Natural killer cell (primary cell): ENCODE measurements at regions not wholly inside any gene's neighbourhood (a gene's known extent, or its start where the extent isn't known, plus 50 kb on each side); places are given as distances from the start of the nearest gene placed in this dataset.

ENCODE experiments used
- ATAC-seq, 3 donors: fragments of 150-1000 bp in 2 of 3; fragments of 200-7000 bp in 1 of 3; cut with Tn5 transposase; 1 replicate in 1 of 3; 2 replicates in 2 of 3; pipeline ENCODE4 v1.10.0; 2021; ENCODE audit warnings: mild to moderate bottlenecking in 2 of 3, moderate library complexity in 2 of 3
- DNase-seq, 2 donors: peaks; one replicate each; pipeline versions ENCODE4 v3.0.0 to v3.0.0-alpha.2; 2013 to 2021; ENCODE audit warnings: mixed read lengths in 1 of 2
- H3K27ac ChIP-seq: one replicate; pipeline ENCODE4 v1.5.1; 2013; ENCODE audit warnings: mild to moderate bottlenecking, low read length
- H3K27me3 ChIP-seq: one replicate; pipeline ENCODE4 v1.6.1; 2013; ENCODE audit warnings: low read length; ENCODE audit not compliant: control insufficient read depth, insufficient read depth
- H3K36me3 ChIP-seq: one replicate; pipeline ENCODE4 v1.6.1; 2013; ENCODE audit warnings: low read length; ENCODE audit not compliant: control insufficient read depth, insufficient read depth
- H3K4me1 ChIP-seq: one replicate; pipeline ENCODE4 v1.6.1; 2013; ENCODE audit warnings: low read length; ENCODE audit not compliant: control insufficient read depth, insufficient read depth
- H3K4me3 ChIP-seq: one replicate; pipeline ENCODE4 v1.5.1; 2013; ENCODE audit warnings: low read length
- H3K9me3 ChIP-seq: one replicate; pipeline ENCODE4 v1.6.1; 2013; ENCODE audit warnings: low read length; ENCODE audit not compliant: control insufficient read depth, insufficient read depth
- H3K27ac Mint-ChIP-seq, 2 donors: one replicate each; pipeline ENCODE4 v1.8.0; 2022; ENCODE audit warnings: mild to moderate bottlenecking in 2 of 2, mixed read lengths in 2 of 2, moderate library complexity in 1 of 2
- H3K27me3 Mint-ChIP-seq, 2 donors: one replicate each; pipeline ENCODE4 v1.8.0; 2022; ENCODE audit warnings: low read depth in 2 of 2, mixed read lengths in 2 of 2
- H3K36me3 Mint-ChIP-seq: one replicate; pipeline ENCODE4 v1.8.0; 2022; ENCODE audit warnings: mixed read lengths
- H3K4me1 Mint-ChIP-seq, 2 donors: one replicate each; pipeline ENCODE4 v1.8.0; 2022; ENCODE audit warnings: mixed read lengths in 2 of 2
- H3K4me3 Mint-ChIP-seq: one replicate; pipeline ENCODE4 v1.8.0; 2022; ENCODE audit warnings: mild to moderate bottlenecking, moderate library complexity, mixed read lengths
- H3K9me3 Mint-ChIP-seq, 2 donors: one replicate each; pipeline ENCODE4 v1.8.0; 2022; ENCODE audit warnings: mixed read lengths in 2 of 2
- WGBS: methylation state at CpG from one replicate; pipeline ENCODE4 v1.1.7; 2013; ENCODE audit warnings: missing lambda C conversion rate; ENCODE audit not compliant: insufficient coverage; 5-methylcytosine and 5-hydroxymethylcytosine counted together
- intact Hi-C: fragments of 100-400 bp; cut with micrococcal nuclease; formaldehyde crosslinking; loops from one replicate; pipeline ENCODE4 v1.14.2; 2022
- TF ChIP-seq, protein P1 (sequence below): fragments of 200-600 bp; IDR thresholded peaks from one replicate; pipeline ENCODE4 v1.8.0; 2022; ENCODE audit warnings: antibody characterized with exemption

DNA sequence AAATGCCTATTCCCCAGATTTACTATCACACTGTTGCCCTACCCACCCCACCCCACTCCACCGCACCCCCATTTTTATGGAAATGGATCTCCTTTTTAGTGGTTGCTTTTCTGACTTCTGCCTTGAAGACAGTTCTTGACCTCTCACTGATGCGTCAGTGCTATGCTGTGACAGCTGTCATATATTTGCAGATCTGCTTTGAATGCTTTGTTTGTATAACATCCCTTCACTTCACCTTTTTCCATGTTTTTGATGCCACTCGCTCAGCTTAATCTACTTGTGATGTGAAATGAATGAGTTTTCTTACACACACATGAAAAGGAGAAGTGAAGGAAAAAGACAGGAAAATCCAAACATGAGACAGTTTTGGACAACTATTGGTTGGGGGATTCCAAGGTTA lies 731.0 kb downstream of the SLITRK6 start:
- no peaks in the 10 kb centered on the region for H3K36me3 ChIP-seq
- peaks cover 10 to 15% of the 10 kb centered on the region in 2 donors for H3K9me3 Mint-ChIP-seq
- no peaks in the 10 kb centered on the region for H3K27me3 Mint-ChIP-seq
- no peak overlapping the region for H3K27ac Mint-ChIP-seq
- ATAC-seq (no peak), DNase-seq (no peak)
- no peaks in the 10 kb centered on the region for H3K27me3 ChIP-seq
- H3K4me1 Mint-ChIP-seq, result no peaks in the 10 kb centered on the region
- no peaks in the 10 kb centered on the region for H3K4me1 ChIP-seq
- H3K36me3 Mint-ChIP-seq, result no peaks in the 10 kb centered on the region
- no peak overlapping the region for H3K4me3 ChIP-seq
- intact Hi-C loops, result no loop called here
- WGBS, result 93% methylated on average over 2 of the region's 3 CpGs
- no peaks in the 10 kb centered on the region for H3K9me3 ChIP-seq
- H3K27ac ChIP-seq, result no peak overlapping the region
- TF ChIP-seq, protein P1, sequence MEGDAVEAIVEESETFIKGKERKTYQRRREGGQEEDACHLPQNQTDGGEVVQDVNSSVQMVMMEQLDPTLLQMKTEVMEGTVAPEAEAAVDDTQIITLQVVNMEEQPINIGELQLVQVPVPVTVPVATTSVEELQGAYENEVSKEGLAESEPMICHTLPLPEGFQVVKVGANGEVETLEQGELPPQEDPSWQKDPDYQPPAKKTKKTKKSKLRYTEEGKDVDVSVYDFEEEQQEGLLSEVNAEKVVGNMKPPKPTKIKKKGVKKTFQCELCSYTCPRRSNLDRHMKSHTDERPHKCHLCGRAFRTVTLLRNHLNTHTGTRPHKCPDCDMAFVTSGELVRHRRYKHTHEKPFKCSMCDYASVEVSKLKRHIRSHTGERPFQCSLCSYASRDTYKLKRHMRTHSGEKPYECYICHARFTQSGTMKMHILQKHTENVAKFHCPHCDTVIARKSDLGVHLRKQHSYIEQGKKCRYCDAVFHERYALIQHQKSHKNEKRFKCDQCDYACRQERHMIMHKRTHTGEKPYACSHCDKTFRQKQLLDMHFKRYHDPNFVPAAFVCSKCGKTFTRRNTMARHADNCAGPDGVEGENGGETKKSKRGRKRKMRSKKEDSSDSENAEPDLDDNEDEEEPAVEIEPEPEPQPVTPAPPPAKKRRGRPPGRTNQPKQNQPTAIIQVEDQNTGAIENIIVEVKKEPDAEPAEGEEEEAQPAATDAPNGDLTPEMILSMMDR, result no peak
- H3K4me3 Mint-ChIP-seq, result no peak overlapping the region

DNA sequence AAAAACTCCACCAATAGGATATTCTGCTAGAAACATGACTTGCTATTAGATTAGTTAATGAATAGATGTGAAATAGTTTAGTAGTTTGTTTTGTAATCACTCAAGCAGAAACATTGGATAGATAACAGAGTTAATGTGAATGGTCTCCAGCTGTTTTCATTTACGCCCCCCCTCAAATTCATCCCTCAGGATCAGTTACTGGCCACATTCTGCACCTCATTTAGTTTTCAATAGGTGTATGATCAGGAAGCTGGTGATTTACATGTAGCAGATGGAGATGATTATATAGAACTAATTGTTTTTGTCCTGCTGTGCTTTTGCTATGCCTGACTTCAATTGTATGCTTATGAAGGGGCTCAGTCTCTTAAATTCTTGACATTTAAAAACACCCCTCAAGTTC lies 759.0 kb downstream of the SLITRK6 start:
- DNase-seq (no peak), ATAC-seq (no peak)
- no peak overlapping the region for H3K4me3 Mint-ChIP-seq
- intact Hi-C loops, result no loop called here
- WGBS, result no CpG with 5 or more reads among the region's 1 CpG
- H3K36me3 Mint-ChIP-seq, result no peaks in the 10 kb centered on the region
- Histone ChIP-seq H3K36me3 (no peaks in the 10 kb centered on the region), H3K4me1 (no peaks in the 10 kb centered on the region), H3K27me3 (no peaks in the 10 kb centered on the region), H3K27ac (no peak overlapping the region), H3K9me3 (peaks cover 4% of the 10 kb centered on the region), H3K4me3 (no peak overlapping the region)
- no peak overlapping the region for H3K27ac Mint-ChIP-seq
- no peaks in the 10 kb centered on the region for H3K4me1 Mint-ChIP-seq
- H3K27me3 Mint-ChIP-seq, result no peaks in the 10 kb centered on the region
- H3K9me3 Mint-ChIP-seq, result peaks cover 7 to 8% of the 10 kb centered on the region in 2 donors
- TF ChIP-seq, protein P1, result no peak

DNA sequence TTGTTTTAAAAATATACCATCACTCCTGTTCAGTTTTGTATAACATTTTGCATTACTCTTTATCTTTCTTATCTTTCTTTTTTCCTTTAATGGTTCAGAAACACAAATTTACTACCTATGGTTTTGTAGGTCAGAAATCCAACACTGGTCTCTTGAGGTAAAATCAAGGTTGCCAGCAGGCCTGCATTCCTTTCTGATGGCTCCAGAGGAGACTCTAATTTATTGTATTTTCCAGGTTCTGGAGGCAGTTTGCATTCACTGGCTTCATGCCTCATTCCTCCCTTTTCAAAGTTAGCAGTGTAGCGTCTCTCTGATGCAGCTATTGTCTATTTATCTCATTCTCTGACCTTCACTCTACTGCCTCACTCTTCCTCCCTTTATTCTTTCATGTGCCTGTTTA lies 767.4 kb downstream of the SLITRK6 start:
- intact Hi-C loops, result no loop called here
- 100% methylated on average over 1 of the region's 1 CpG for WGBS
- DNase-seq (no peak), ATAC-seq (no peak)
- Histone ChIP-seq H3K27me3 (no peaks in the 10 kb centered on the region), H3K36me3 (no peaks in the 10 kb centered on the region), H3K4me1 (no peaks in the 10 kb centered on the region), H3K9me3 (peaks cover 14% of the 10 kb centered on the region), H3K4me3 (no peak overlapping the region), H3K27ac (no peak overlapping the region)
- TF ChIP-seq, protein P1, result no peak
- no peaks in the 10 kb centered on the region for H3K4me1 Mint-ChIP-seq
- peaks cover 17 to 26% of the 10 kb centered on the region in 2 donors for H3K9me3 Mint-ChIP-seq
- H3K27ac Mint-ChIP-seq, result no peak overlapping the region
- no peak overlapping the region for H3K4me3 Mint-ChIP-seq
- H3K36me3 Mint-ChIP-seq, result peaks cover 5% of the 10 kb centered on the region
- H3K27me3 Mint-ChIP-seq, result no peaks in the 10 kb centered on the region

DNA sequence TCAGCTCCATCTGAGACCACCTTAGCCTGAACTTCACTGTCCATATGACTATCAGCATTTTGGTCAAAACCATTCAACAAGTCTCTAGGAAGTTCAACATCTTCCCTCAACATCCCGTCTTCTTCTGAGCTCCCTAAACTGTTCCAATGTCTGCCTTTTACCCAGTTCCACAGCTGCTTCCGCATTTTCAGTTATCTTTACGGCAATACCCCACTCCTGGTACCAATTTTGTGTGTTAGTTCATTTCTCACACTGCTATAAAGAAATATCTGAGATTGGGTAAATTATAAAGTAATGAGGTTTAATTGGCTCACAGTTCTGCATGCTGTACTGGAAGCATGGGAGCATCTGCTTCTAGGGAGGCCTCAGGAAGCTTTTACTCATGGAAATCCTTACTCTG lies 771.2 kb downstream of the SLITRK6 start:
- no peak for DNase-seq
- Histone ChIP-seq H3K9me3 (peaks cover 10% of the 10 kb centered on the region), H3K4me3 (no peak overlapping the region), H3K4me1 (no peaks in the 10 kb centered on the region), H3K27me3 (no peaks in the 10 kb centered on the region), H3K27ac (no peak overlapping the region), H3K36me3 (no peaks in the 10 kb centered on the region)
- no peak for ATAC-seq
- WGBS, result 86% methylated on average over 3 of the region's 3 CpGs
- H3K9me3 Mint-ChIP-seq, result peaks cover 17 to 26% of the 10 kb centered on the region in 2 donors
- H3K4me3 Mint-ChIP-seq, result no peak overlapping the region
- H3K36me3 Mint-ChIP-seq, result peaks cover 5% of the 10 kb centered on the region
- intact Hi-C loops, result no loop called here
- no peaks in the 10 kb centered on the region for H3K4me1 Mint-ChIP-seq
- TF ChIP-seq, protein P1, result no peak
- no peak overlapping the region for H3K27ac Mint-ChIP-seq
- H3K27me3 Mint-ChIP-seq, result no peaks in the 10 kb centered on the region
